ENCODE measurements at regions not wholly inside any gene's neighbourhood (a gene's known extent, or its start where the extent isn't known, plus 50 kb on each side); places are given as distances from the start of the nearest gene placed in this dataset.

DNA sequence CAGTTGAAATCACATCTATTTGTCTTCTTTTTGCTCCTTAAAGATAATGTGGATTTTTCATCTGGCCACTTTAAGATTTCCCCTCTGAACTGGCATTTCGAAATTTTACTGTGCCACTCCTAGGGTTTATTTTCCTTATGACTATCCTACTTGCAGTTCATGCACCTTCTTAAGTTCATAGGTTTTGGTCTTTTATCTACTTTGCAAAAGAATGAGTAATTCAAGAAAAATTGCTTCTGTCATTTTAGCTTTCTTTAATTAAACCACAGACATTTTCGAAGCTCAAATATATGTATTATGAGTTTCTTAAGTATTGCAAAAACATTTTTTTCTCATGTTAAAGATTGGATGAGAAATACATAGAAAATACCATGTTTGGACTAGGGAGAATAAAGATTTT lies 1244.8 kb upstream of the TMPRSS15 start:
- Histone ChIP-seq H3K9me3 (peaks cover 0 to 19% (median 0%) of the 10 kb centered on the region in 11 donors), H3K4me3 (no peak overlapping the region), H3K27ac (no peak overlapping the region), H3K4me1 (no peaks in the 10 kb centered on the region), H3K27me3 (no peaks in the 10 kb centered on the region), H3K36me3 (no peaks in the 10 kb centered on the region)
- intact Hi-C loops (cut with DNase I), result no loop called here
- TF ChIP-seq, protein P1, sequence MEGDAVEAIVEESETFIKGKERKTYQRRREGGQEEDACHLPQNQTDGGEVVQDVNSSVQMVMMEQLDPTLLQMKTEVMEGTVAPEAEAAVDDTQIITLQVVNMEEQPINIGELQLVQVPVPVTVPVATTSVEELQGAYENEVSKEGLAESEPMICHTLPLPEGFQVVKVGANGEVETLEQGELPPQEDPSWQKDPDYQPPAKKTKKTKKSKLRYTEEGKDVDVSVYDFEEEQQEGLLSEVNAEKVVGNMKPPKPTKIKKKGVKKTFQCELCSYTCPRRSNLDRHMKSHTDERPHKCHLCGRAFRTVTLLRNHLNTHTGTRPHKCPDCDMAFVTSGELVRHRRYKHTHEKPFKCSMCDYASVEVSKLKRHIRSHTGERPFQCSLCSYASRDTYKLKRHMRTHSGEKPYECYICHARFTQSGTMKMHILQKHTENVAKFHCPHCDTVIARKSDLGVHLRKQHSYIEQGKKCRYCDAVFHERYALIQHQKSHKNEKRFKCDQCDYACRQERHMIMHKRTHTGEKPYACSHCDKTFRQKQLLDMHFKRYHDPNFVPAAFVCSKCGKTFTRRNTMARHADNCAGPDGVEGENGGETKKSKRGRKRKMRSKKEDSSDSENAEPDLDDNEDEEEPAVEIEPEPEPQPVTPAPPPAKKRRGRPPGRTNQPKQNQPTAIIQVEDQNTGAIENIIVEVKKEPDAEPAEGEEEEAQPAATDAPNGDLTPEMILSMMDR (IDR thresholded peaks at IDR 0.05), result no peak
- WGBS, 2 donors, result 61 to 69% methylated on average over 2 of the region's 2 CpGs
- no peak for ATAC-seq
- no peak for DNase-seq

GRCh38 chr21:19683492-19683891 lies 1279.9 kb upstream of the TMPRSS15 start:
- peaks cover 0 to 57% (median 0%) of the 10 kb centered on the region in 11 donors for H3K9me3 ChIP-seq
- intact Hi-C loops (cut with DNase I), result no loop called here
- TF ChIP-seq, protein P1 (IDR thresholded peaks at IDR 0.05), result no peak
- WGBS, 2 donors, result 47 to 76% methylated on average over 2 of the region's 2 CpGs
- no peaks in the 10 kb centered on the region for H3K27me3 ChIP-seq
- no peaks in the 10 kb centered on the region for H3K4me1 ChIP-seq
- no peak overlapping the region for H3K27ac ChIP-seq
- ATAC-seq, result no peak
- no peak for DNase-seq
- H3K4me3 ChIP-seq, result no peak overlapping the region
- H3K36me3 ChIP-seq, result no peaks in the 10 kb centered on the region

GRCh38 chr21:19684328-19684727 lies 1280.7 kb upstream of the TMPRSS15 start:
- H3K9me3 ChIP-seq, result peaks cover 0 to 50% (median 0%) of the 10 kb centered on the region in 11 donors
- DNase-seq (no peak), ATAC-seq (no peak)
- intact Hi-C loops (cut with DNase I), result no loop called here
- no peaks in the 10 kb centered on the region for H3K27me3 ChIP-seq
- H3K4me1 ChIP-seq, result no peaks in the 10 kb centered on the region
- H3K27ac ChIP-seq, result no peak overlapping the region
- H3K4me3 ChIP-seq, result no peak overlapping the region
- H3K36me3 ChIP-seq, result no peaks in the 10 kb centered on the region
- 60 to 65% methylated on average over 4 of the region's 4 CpGs for WGBS, 2 donors
- TF ChIP-seq, protein P1 (IDR thresholded peaks at IDR 0.05), result no peak

GRCh38 chr21:19692231-19692630 lies 1288.6 kb upstream of the TMPRSS15 start:
- no peak overlapping the region for H3K27ac ChIP-seq
- no peaks in the 10 kb centered on the region for H3K36me3 ChIP-seq
- intact Hi-C loops (cut with DNase I), result no loop called here
- TF ChIP-seq, protein P1 (IDR thresholded peaks at IDR 0.05), result no peak
- H3K4me1 ChIP-seq, result no peaks in the 10 kb centered on the region
- no peak overlapping the region for H3K4me3 ChIP-seq
- DNase-seq (no peak), ATAC-seq (no peak)
- no peaks in the 10 kb centered on the region for H3K27me3 ChIP-seq
- peaks cover 0 to 4% (median 0%) of the 10 kb centered on the region in 11 donors for H3K9me3 ChIP-seq
